HepG2 (cell line): ENCODE measurements at regions not wholly inside any gene's neighbourhood (a gene's known extent, or its start where the extent isn't known, plus 50 kb on each side); places are given as distances from the start of the nearest gene placed in this dataset.

Experiments
- ATAC-seq: fragments of 200-7000 bp; cut with Tn5 transposase; 3 replicates; pipeline ENCODE4 v1.9.1; 2020; ENCODE audit warnings: mild to moderate bottlenecking, moderate library complexity
- BruUV-seq: library from RNA; stranded (reverse); fragments of 400-500 nt; replicated peaks from 2 replicates; lab custom pipeline; 2021; lab: Mats Ljungman, UMichigan
- CTCF ChIA-PET: fragments of 300-600 bp; formaldehyde crosslinking; extraction: SDS; loops from one replicate; lab custom pipeline; 2021; ENCODE audit warnings: low total read pairs, inconsistent platforms, low intra/inter-chr PET ratio; lab: Yijun Ruan, JAX
- POLR2A ChIA-PET: fragments of 350-600 bp; sonication (Branson Sonifier 250); formaldehyde crosslinking; loops from one replicate; lab custom pipeline; 2020; ENCODE audit warnings: antibody characterized with exemption, inconsistent platforms; lab: Yijun Ruan, JAX
- DNase-seq: peaks from one replicate; pipeline ENCODE4 v3.0.0-alpha.2; 2015; ENCODE audit warnings: low spot score
- FAIRE-seq: peaks from 3 replicates; lab custom pipeline; 2011; peaks lifted over from hg19 to GRCh38; lab: Jason Lieb, UNC
- H2AFZ ChIP-seq: one replicate; pipeline ENCODE4 v1.6.1; 2011; ENCODE audit warnings: low read length, inconsistent platforms
- H3K27ac ChIP-seq: fragments of 300-600 bp; 3 replicates; pipeline ENCODE4 v1.8.0; 2011; ENCODE audit warnings: mixed run types, mild to moderate bottlenecking, mixed read lengths, low read length, inconsistent platforms; ENCODE audit not compliant: insufficient read depth; ENCODE audit errors: extremely low read length
- H3K27me3 ChIP-seq, 2 experiments: fragments of 200-600 bp in 1 of 2; 2 replicates in 1 of 2; 3 replicates in 1 of 2; pipeline versions ENCODE4 v1.6.0 to v1.8.0; 2011; ENCODE audit warnings: low read length in 2 of 2, mild to moderate bottlenecking in 2 of 2, moderate library complexity in 2 of 2, inconsistent platforms in 1 of 2; ENCODE audit not compliant: insufficient read depth in 2 of 2, control insufficient read depth in 1 of 2
- H3K36me3 ChIP-seq, 2 experiments: fragments of 200-600 bp in 1 of 2; replicated peaks in 1 of 2; 2 replicates in 1 of 2; 3 replicates in 1 of 2; pipeline versions ENCODE4 v1.5.1 to v1.8.0; 2011; ENCODE audit warnings: low read length in 2 of 2, inconsistent platforms in 1 of 2; ENCODE audit not compliant: insufficient read depth in 2 of 2, control insufficient read depth in 1 of 2
- H3K4me1 ChIP-seq: 2 replicates; pipeline ENCODE4 v1.5.1; 2012; ENCODE audit warnings: low read length, inconsistent platforms; ENCODE audit not compliant: insufficient read depth
- H3K4me2 ChIP-seq: 2 replicates; pipeline ENCODE4 v1.6.0; 2011; ENCODE audit warnings: low read depth, low read length, inconsistent platforms
- H3K4me3 ChIP-seq, 3 experiments: fragments of 200-600 bp in 1 of 3; sonication (generic), shearing (Covaris generic) in 1 of 3; replicated peaks in 1 of 3; 2 replicates each; pipeline ENCODE4 v1.5.1; 2011 to 2016; ENCODE audit warnings: low read length in 3 of 3, inconsistent platforms in 2 of 3, low read depth in 2 of 3, mild to moderate bottlenecking in 2 of 3, control low read depth in 1 of 3, mixed read lengths in 1 of 3; ENCODE audit not compliant: insufficient read depth in 1 of 3
- H3K79me2 ChIP-seq: one replicate; pipeline ENCODE4 v1.6.1; 2011; ENCODE audit warnings: low read length, inconsistent platforms; ENCODE audit not compliant: insufficient read depth
- H3K9ac ChIP-seq: 2 replicates; pipeline ENCODE4 v1.6.0; 2011; ENCODE audit warnings: mild to moderate bottlenecking, low read depth, low read length, inconsistent platforms; ENCODE audit not compliant: insufficient read depth
- H3K9me3 ChIP-seq: 2 replicates; pipeline ENCODE4 v1.5.1; 2012; ENCODE audit warnings: mild to moderate bottlenecking, low read length
- H4K20me1 ChIP-seq: 2 replicates; pipeline ENCODE4 v1.6.0; 2011; ENCODE audit warnings: inconsistent platforms, mild to moderate bottlenecking, low read length, moderate library complexity; ENCODE audit not compliant: insufficient read depth
- ATF5 ChIP-seq: sonication (generic); formaldehyde crosslinking; IDR thresholded peaks from 2 replicates; pipeline ENCODE4 v1.4.0; 2020; ENCODE audit warnings: mild to moderate bottlenecking, low read depth, missing genetic modification reagents
- ATRX ChIP-seq: sonication (generic); formaldehyde crosslinking; IDR thresholded peaks from 2 replicates; pipeline ENCODE4 v1.4.0; 2020; ENCODE audit warnings: missing genetic modification reagents, borderline replicate concordance
- CENPX ChIP-seq: sonication (generic); formaldehyde crosslinking; IDR thresholded peaks from 2 replicates; pipeline ENCODE4 v1.9.0; 2021; ENCODE audit warnings: mild to moderate bottlenecking, missing genetic modification reagents, moderate library complexity
- EHMT2 ChIP-seq: fragments of 200-600 bp; sonication (generic); IDR thresholded peaks from 2 replicates; pipeline ENCODE4 v1.7.0; 2017; ENCODE audit warnings: antibody characterized with exemption, low read depth, low read length, borderline replicate concordance
- HOXA3 ChIP-seq: sonication (generic); formaldehyde crosslinking; IDR thresholded peaks from 2 replicates; pipeline ENCODE4 v1.5.0; 2020; ENCODE audit warnings: missing genetic modification reagents
- HOXA9 ChIP-seq: sonication (generic); formaldehyde crosslinking; IDR thresholded peaks from 2 replicates; pipeline ENCODE4 v1.8.1; 2022; ENCODE audit warnings: missing genetic modification reagents, mild to moderate bottlenecking, moderate library complexity, borderline replicate concordance
- KLF12 ChIP-seq: sonication (generic); formaldehyde crosslinking; IDR thresholded peaks from 2 replicates; pipeline ENCODE4 v1.4.0; 2020; ENCODE audit warnings: missing genetic modification reagents, borderline replicate concordance
- MIXL1 ChIP-seq: IDR thresholded peaks from 2 replicates; pipeline ENCODE4 v1.6.1; 2016
- REXO4 ChIP-seq: sonication (generic); formaldehyde crosslinking; IDR thresholded peaks from 2 replicates; pipeline ENCODE4 v1.8.0; 2022; ENCODE audit warnings: missing genetic modification reagents, mild to moderate bottlenecking, borderline replicate concordance
- SALL1 ChIP-seq: sonication (generic); formaldehyde crosslinking; IDR thresholded peaks from 2 replicates; pipeline ENCODE4 v1.8.0; 2022; ENCODE audit warnings: mild to moderate bottlenecking, missing genetic modification reagents
- SP5 ChIP-seq: IDR thresholded peaks from 2 replicates; pipeline ENCODE4 v1.6.1; 2016; ENCODE audit warnings: low read depth, borderline replicate concordance
- ZNF121 ChIP-seq: sonication (generic); formaldehyde crosslinking; IDR thresholded peaks from 2 replicates; pipeline ENCODE4 v1.5.0; 2020; ENCODE audit warnings: mild to moderate bottlenecking, missing genetic modification reagents
- ZNF274 ChIP-seq: sonication (generic); formaldehyde crosslinking; IDR thresholded peaks from 2 replicates; pipeline ENCODE4 v1.5.1; 2020; ENCODE audit warnings: mild to moderate bottlenecking, missing genetic modification reagents
- ZNF407 ChIP-seq: sonication (generic); formaldehyde crosslinking; IDR thresholded peaks from one replicate; pipeline ENCODE4 v1.5.1; 2020; ENCODE audit warnings: mild to moderate bottlenecking, missing genetic modification reagents; ENCODE audit errors: not compliant biosample characterization
- WGBS: methylation state at CpG from one replicate; pipeline ENCODE4 v1.1.6; 2017; ENCODE audit warnings: low lambda C conversion rate; 5-methylcytosine and 5-hydroxymethylcytosine counted together
- in situ Hi-C: cut with HindIII; loops from 2 replicates; pipeline ENCODE4 v1.10.0; 2017; ENCODE audit warnings: low pct_unique_long_range_greater_than_20kb; ENCODE audit not compliant: extremely low pct_ligation_motif_present
- intact Hi-C: fragments of 100-400 bp; cut with micrococcal nuclease; formaldehyde crosslinking; loops from one replicate; pipeline ENCODE4 v1.10.0; 2022; ENCODE audit not compliant: unreplicated experiment

GRCh38 chr13:85408415-85408814 is 390.8 kb downstream of the SLITRK6 start (continued):
- TF ChIP-seq ATF5 (CRISPR knock-in tag) (no peak), SALL1 (CRISPR knock-in tag) (no peak), HOXA3 (CRISPR knock-in tag) (no peak), REXO4 (CRISPR knock-in tag) (no peak), HOXA9 (CRISPR knock-in tag) (no peak), ZNF274 (CRISPR knock-in tag) (no peak)

GRCh38 chr13:85406269-85406975 is 392.8 kb downstream of the SLITRK6 start:
- Histone ChIP-seq H3K27ac (no peak overlapping the region), H3K27me3 (no peaks in the 10 kb centered on the region), H4K20me1 (no peaks in the 10 kb centered on the region), H3K4me3 (no peak overlapping the region), H3K9me3 (no peaks in the 10 kb centered on the region), H3K4me2 (no peak overlapping the region), H3K9ac (no peak overlapping the region), H3K36me3 (no peaks in the 10 kb centered on the region), H3K79me2 (no peaks in the 10 kb centered on the region), H3K4me1 (no peaks in the 10 kb centered on the region), H2AFZ (no peak overlapping the region)
- FAIRE-seq = no peak
- ChIA-PET POLR2A (no interaction called here), CTCF (no interaction called here)
- no peak for ATAC-seq
- in situ Hi-C loops (no loop called here), intact Hi-C loops (no loop called here)
- BruUV-seq = no TSS peak
- 19% methylated on average over 5 of the region's 5 CpGs for WGBS
- DNase-seq = no peak
- TF ChIP-seq ATRX (CRISPR knock-in tag) = no peak
- no peak for TF ChIP-seq EHMT2
- TF ChIP-seq MIXL1 (CRISPR knock-in tag) = no peak
- no peak for TF ChIP-seq SP5
- no peak for TF ChIP-seq KLF12 (CRISPR knock-in tag)
- no peak for TF ChIP-seq CENPX (CRISPR knock-in tag)
- no peak for TF ChIP-seq ZNF121 (CRISPR knock-in tag)
- TF ChIP-seq ZNF407 = no peak
